ENCODE measurements at regions not wholly inside any gene's neighbourhood (a gene's known extent, or its start where the extent isn't known, plus 50 kb on each side); places are given as distances from the start of the nearest gene placed in this dataset.

- Mint-ChIP-seq H3K27ac (no peak overlapping the region), H3K36me3 (peaks cover 8 to 12% of the 10 kb centered on the region in 2 donors), H3K4me1 (peaks cover 19 to 35% of the 10 kb centered on the region in 2 donors), H3K27me3 (no peaks in the 10 kb centered on the region), H3K4me3 (no peak overlapping the region), H3K9me3 (peaks cover 4 to 5% of the 10 kb centered on the region in 2 donors)
- ATAC-seq (replicated peaks) (no peak), DNase-seq (no peak)
These were observed 51.4 kb upstream of the TMX1 start for GRCh38 chr14:51188566-51189185.

- H3K4me1 Mint-ChIP-seq: peaks cover 17 to 29% of the 10 kb centered on the region in 2 donors
These were observed 50.3 kb upstream of the TMX1 start for GRCh38 chr14:51189600-51190376.

More at GRCh38 chr14:51189600-51190376, 50.3 kb upstream of the TMX1 start:
- Mint-ChIP-seq H3K36me3 (peaks cover 4% of the 10 kb centered on the region in 2 donors), H3K27me3 (peaks cover 0 to 4% of the 10 kb centered on the region in 2 donors), H3K27ac (no peak overlapping the region), H3K9me3 (peaks cover 3 to 4% of the 10 kb centered on the region in 2 donors), H3K4me3 (no peak overlapping the region)
- no peak for DNase-seq
- ATAC-seq (replicated peaks): no peak
